GM12873 (cell line): ENCODE measurements at regions not wholly inside any gene's neighbourhood (a gene's known extent, or its start where the extent isn't known, plus 50 kb on each side); places are given as distances from the start of the nearest gene placed in this dataset.

Source experiments
- TF ChIP-seq, protein P1 (sequence below): IDR thresholded peaks from 2 replicates; pipeline ENCODE4 v1.5.1; 2012; ENCODE audit warnings: low read depth, mild to moderate bottlenecking, moderate library complexity, low read length, control low read depth; ENCODE audit not compliant: insufficient read depth; ENCODE audit errors: missing control alignments

DNA sequence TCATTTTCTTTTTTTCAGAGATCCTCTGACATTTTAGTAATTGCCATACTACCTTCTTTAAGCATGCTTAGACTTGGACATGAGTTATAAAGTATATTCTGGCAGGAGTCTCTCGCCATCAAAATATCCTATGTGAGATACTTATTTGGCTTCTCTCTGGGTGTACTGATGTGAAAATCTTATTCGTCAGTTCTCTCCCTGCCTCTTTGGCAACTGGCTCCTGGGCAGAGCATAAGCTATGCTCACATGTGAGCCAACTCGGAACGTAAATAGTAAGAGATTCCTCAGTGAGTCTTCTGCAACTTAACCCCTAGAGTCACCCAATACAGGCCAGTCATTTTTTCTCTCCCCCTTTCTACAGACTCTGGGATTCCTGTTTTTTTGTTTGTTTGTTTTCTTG, 91.6 kb downstream of the MAGEB17 start:
- TF ChIP-seq, protein P1, sequence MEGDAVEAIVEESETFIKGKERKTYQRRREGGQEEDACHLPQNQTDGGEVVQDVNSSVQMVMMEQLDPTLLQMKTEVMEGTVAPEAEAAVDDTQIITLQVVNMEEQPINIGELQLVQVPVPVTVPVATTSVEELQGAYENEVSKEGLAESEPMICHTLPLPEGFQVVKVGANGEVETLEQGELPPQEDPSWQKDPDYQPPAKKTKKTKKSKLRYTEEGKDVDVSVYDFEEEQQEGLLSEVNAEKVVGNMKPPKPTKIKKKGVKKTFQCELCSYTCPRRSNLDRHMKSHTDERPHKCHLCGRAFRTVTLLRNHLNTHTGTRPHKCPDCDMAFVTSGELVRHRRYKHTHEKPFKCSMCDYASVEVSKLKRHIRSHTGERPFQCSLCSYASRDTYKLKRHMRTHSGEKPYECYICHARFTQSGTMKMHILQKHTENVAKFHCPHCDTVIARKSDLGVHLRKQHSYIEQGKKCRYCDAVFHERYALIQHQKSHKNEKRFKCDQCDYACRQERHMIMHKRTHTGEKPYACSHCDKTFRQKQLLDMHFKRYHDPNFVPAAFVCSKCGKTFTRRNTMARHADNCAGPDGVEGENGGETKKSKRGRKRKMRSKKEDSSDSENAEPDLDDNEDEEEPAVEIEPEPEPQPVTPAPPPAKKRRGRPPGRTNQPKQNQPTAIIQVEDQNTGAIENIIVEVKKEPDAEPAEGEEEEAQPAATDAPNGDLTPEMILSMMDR: no peak

DNA sequence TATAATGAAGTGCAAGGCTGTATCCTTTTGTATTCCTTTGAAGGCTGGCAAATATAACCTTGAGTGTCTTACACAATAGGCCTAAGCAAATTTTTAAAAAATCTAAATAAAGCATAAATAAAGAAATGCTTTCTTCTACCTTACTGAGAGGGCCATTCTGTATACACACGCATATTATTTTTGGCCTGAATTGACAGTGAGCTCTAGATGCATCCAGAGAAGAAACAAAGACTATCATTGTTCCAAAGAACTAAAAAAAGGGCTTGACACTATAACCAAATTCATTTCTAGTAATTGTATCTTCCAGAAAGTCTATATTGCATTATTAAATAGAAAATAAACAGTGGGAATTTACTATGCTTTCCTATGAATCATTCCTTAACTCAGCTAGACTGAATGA, 100.2 kb downstream of the MAGEB17 start:
- TF ChIP-seq, protein P1: no peak

DNA sequence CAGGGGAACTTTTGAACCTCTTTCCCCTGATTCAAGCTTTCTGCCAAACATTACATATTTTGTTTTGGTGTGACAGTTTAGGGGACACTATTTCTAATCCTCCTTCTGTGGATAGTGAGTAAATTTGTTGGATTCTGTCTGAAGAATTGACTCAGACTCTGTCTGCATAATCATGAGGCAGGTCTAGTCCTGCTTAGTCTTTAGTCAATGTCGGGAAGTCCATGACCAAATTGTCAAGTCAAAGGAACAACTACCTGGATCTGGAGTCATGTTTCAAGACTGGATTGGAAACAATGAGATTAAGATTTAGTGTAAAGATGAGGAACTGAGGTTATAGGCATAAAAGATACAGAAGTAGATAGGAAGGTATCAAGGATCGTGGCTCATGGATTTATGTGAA, 100.9 kb downstream of the MAGEB17 start:
- TF ChIP-seq, protein P1: no peak

DNA sequence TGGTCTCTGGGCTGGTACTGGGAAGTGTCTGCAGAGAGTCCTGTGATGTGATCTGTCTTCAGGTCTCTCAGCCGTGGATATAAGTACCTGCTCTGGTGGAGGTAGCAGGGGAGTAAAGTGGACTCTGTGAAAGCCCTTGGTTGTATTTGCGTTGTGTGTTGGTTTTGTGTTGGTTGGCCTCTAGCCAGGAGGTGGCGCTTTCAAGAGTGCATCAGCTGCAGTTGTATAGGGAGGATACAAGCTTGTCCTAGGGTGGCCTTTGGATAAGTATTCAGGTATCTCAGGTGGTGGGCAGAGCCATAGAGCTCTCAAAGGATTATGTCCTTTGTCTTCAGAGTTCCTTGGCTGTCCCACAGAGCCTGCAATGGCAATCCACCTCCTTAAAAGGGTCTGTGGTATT, 111.6 kb downstream of the MAGEB17 start:
- TF ChIP-seq, protein P1: peak; percentile 31

DNA sequence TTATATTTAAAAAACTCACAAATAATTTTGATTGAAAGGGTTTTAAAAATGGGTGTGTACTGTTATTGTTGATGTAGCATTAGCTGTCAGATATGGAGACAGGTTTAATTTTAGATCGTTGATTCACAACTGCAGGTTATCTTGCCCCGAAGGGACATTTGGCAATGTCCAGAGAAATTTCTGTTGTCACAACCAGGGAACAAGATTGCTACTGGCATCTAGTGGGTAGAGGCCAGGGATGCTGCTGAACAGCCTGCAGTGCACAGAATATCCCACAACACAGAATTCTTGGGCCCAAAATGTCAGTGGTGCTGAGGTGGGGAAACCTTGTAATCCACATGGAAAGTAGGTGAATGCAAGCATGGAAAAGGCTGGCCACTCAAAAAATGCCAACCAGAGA, 114.9 kb downstream of the MAGEB17 start:
- TF ChIP-seq, protein P1: no peak

DNA sequence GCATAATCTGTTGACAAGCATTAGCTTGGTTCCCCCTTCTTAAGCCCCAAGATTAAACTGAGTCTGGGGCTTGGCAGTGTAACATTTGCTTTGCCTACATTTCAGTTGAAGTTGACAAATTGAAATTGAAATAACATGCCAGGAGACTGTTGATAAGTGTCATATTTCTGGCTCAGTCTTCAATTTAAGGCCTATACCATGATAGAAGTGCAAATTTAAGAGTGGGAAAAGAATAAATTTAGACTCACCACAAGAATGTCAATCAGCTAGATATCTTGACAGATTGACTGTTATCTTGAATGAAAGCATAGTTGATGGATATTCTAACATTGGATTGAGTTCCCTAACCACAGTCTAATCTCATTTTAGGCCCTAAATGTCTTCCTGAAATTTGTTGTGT, 117.6 kb downstream of the MAGEB17 start:
- TF ChIP-seq, protein P1: no peak

DNA sequence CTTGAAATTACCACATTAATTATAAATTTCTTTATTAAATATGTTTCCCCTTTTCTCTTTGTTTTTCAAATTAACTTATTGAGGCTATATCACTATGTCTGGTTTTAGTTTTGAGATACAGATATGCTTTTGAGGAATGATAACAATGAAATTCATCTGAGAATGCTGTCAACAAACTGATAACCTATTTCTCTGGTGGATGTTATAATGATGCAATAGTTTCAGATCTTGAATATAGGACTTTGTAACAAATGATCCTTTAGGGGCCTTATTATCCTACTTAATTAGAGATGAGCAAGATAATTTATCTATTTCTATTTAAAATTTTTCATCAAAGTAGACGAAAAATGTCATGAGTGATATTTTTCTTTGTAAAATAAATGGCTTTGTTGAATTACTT, 123.7 kb downstream of the MAGEB17 start:
- TF ChIP-seq, protein P1: no peak
